ENCODE measurements at regions not wholly inside any gene's neighbourhood (a gene's known extent, or its start where the extent isn't known, plus 50 kb on each side); places are given as distances from the start of the nearest gene placed in this dataset.

GRCh38 chr2:150247481-150247880 lies 240.0 kb downstream of the RND3 start:
- Histone ChIP-seq H3K4me2 (ENCODE audit: extremely low read depth, insufficient read depth, low read length) (no peak overlapping the region), H4K20me1 (ENCODE audit: control insufficient read depth, extremely low read depth, insufficient read depth, low read length) (no peaks in the 10 kb centered on the region), H3K36me3 (ENCODE audit: control insufficient read depth, insufficient read depth, low read length) (no peaks in the 10 kb centered on the region), H3K4me3 (replicated peaks in 1 of 4; ENCODE audit: control extremely low read depth in 1 of 4, insufficient read depth in 1 of 4, low read depth in 3 of 4, low read length in 4 of 4) (no peak overlapping the region), H3K27me3 (ENCODE audit: control insufficient read depth, insufficient read depth, low read length) (no peaks in the 10 kb centered on the region), H3K27ac (ENCODE audit: insufficient read depth, low read length) (no peak overlapping the region), H3K9ac (ENCODE audit: insufficient read depth, low read length) (no peak overlapping the region), H3K79me2 (ENCODE audit: control insufficient read depth, insufficient read depth, low read length) (no peaks in the 10 kb centered on the region), H3K4me1 (ENCODE audit: control insufficient read depth, extremely low read depth, insufficient read depth, low read length) (no peaks in the 10 kb centered on the region), H2AFZ (ENCODE audit: low read length) (no peak overlapping the region), H3K9me3 (ENCODE audit: control insufficient read depth, insufficient read depth, low read depth, low read length) (no peaks in the 10 kb centered on the region)
- DNase-seq (ENCODE audit: low read depth in 2 of 2): no peak
- TF ChIP-seq EZH2 (IDR thresholded peaks at IDR 0.05; ENCODE audit: low read length, missing control alignments): no peak
- no peak for TF ChIP-seq CTCF (conservative IDR thresholded peaks at IDR 0.05 in 1 of 2, IDR thresholded peaks at IDR 0.05 in 1 of 2; ENCODE audit: low read depth in 1 of 2, low read length in 2 of 2)

GRCh38 chr2:150234787-150235446 lies 252.6 kb downstream of the RND3 start:
- no peak overlapping the region for H3K9ac ChIP-seq (ENCODE audit: insufficient read depth, low read length)
- no peaks in the 10 kb centered on the region for H3K36me3 ChIP-seq (ENCODE audit: control insufficient read depth, insufficient read depth, low read length)

GRCh38 chr2:150232871-150233270 lies 254.6 kb downstream of the RND3 start:
- H3K4me1 ChIP-seq (ENCODE audit: control insufficient read depth, extremely low read depth, insufficient read depth, low read length): peaks cover 7% of the 10 kb centered on the region
- no peaks in the 10 kb centered on the region for H3K79me2 ChIP-seq (ENCODE audit: control insufficient read depth, insufficient read depth, low read length)
- H3K9me3 ChIP-seq (ENCODE audit: control insufficient read depth, insufficient read depth, low read depth, low read length): no peaks in the 10 kb centered on the region
- H4K20me1 ChIP-seq (ENCODE audit: control insufficient read depth, extremely low read depth, insufficient read depth, low read length): no peaks in the 10 kb centered on the region
- H3K9ac ChIP-seq (ENCODE audit: insufficient read depth, low read length): no peak overlapping the region
- no peaks in the 10 kb centered on the region for H3K36me3 ChIP-seq (ENCODE audit: control insufficient read depth, insufficient read depth, low read length)
- no peak overlapping the region for H3K4me3 ChIP-seq (replicated peaks in 1 of 4; ENCODE audit: control extremely low read depth in 1 of 4, insufficient read depth in 1 of 4, low read depth in 3 of 4, low read length in 4 of 4)
- H2AFZ ChIP-seq (ENCODE audit: low read length): no peak overlapping the region
- no peak for TF ChIP-seq EZH2 (IDR thresholded peaks at IDR 0.05; ENCODE audit: low read length, missing control alignments)
- no peak for TF ChIP-seq CTCF (conservative IDR thresholded peaks at IDR 0.05 in 1 of 2, IDR thresholded peaks at IDR 0.05 in 1 of 2; ENCODE audit: low read depth in 1 of 2, low read length in 2 of 2)
- H3K27ac ChIP-seq (ENCODE audit: insufficient read depth, low read length): no peak overlapping the region
- no peak for DNase-seq (ENCODE audit: low read depth in 2 of 2)
- H3K27me3 ChIP-seq (ENCODE audit: control insufficient read depth, insufficient read depth, low read length): no peaks in the 10 kb centered on the region
- H3K4me2 ChIP-seq (ENCODE audit: extremely low read depth, insufficient read depth, low read length): no peak overlapping the region

More at GRCh38 chr2:150234787-150235446, 252.6 kb downstream of the RND3 start:
- Histone ChIP-seq H2AFZ (ENCODE audit: low read length) (no peak overlapping the region), H3K27ac (ENCODE audit: insufficient read depth, low read length) (peak overlapping the region; percentile 14), H3K4me1 (ENCODE audit: control insufficient read depth, extremely low read depth, insufficient read depth, low read length) (peaks cover 7% of the 10 kb centered on the region), H3K9me3 (ENCODE audit: control insufficient read depth, insufficient read depth, low read depth, low read length) (no peaks in the 10 kb centered on the region), H3K4me3 (replicated peaks in 1 of 4; ENCODE audit: control extremely low read depth in 1 of 4, insufficient read depth in 1 of 4, low read depth in 3 of 4, low read length in 4 of 4) (peak overlapping the region in 3 of 4 experiments; percentile 0 to 38 (median 37)), H3K79me2 (ENCODE audit: control insufficient read depth, insufficient read depth, low read length) (no peaks in the 10 kb centered on the region), H4K20me1 (ENCODE audit: control insufficient read depth, extremely low read depth, insufficient read depth, low read length) (no peaks in the 10 kb centered on the region), H3K27me3 (ENCODE audit: control insufficient read depth, insufficient read depth, low read length) (no peaks in the 10 kb centered on the region), H3K4me2 (ENCODE audit: extremely low read depth, insufficient read depth, low read length) (peak overlapping the region; percentile 55)
- TF ChIP-seq EZH2 (IDR thresholded peaks at IDR 0.05; ENCODE audit: low read length, missing control alignments) (no peak), CTCF (conservative IDR thresholded peaks at IDR 0.05 in 1 of 2, IDR thresholded peaks at IDR 0.05 in 1 of 2; ENCODE audit: low read depth in 1 of 2, low read length in 2 of 2) (no peak)
- peak; percentile 90 to 96 for DNase-seq (ENCODE audit: low read depth in 2 of 2)

Measured in fibroblast of lung (primary cell).